ENCODE measurements at regions not wholly inside any gene's neighbourhood (a gene's known extent, or its start where the extent isn't known, plus 50 kb on each side); places are given as distances from the start of the nearest gene placed in this dataset.

DNA sequence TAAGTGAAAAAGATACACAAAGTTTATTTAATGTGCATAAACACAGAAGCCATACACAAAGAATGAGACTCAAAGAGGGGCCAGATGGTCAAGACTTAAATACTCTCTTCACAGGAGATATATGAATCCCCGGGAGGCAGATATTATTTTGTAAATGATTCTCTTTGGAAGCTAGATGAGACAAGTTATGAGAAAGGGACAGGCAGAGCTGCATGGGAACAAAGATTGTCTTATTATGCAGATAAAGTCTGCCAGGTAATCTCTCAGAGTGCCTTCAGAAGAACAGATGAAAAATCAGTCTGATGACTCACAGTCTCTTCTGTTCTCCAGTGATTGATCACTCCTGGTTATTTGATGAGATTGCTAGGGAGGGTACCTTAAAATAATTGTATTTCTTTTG lies 89.0 kb downstream of the NAF1 start:
- TF ChIP-seq POLR2A (IDR thresholded peaks at IDR 0.05; ENCODE audit: low read depth, low read length) (no peak), CTCF (IDR thresholded peaks at IDR 0.05 in 2 of 3, conservative IDR thresholded peaks at IDR 0.05 in 1 of 3; ENCODE audit: control insufficient read depth in 2 of 3, extremely low read depth in 1 of 3, insufficient read depth in 1 of 3, low read depth in 3 of 3, low read length in 3 of 3) (no peak), RCOR1 (conservative IDR thresholded peaks at IDR 0.05; ENCODE audit: low read depth, low read length) (no peak), ATF7 (IDR thresholded peaks at IDR 0.05; ENCODE audit: low read depth) (no peak)

All from GM12878 (cell line).